Fibroblast of the aortic adventitia (primary cell): ENCODE measurements at regions not wholly inside any gene's neighbourhood (a gene's known extent, or its start where the extent isn't known, plus 50 kb on each side); places are given as distances from the start of the nearest gene placed in this dataset.
A peak's percentile ranks its signal among the peaks of the same experiment; 100 is the strongest.

Experiments used
- DNase-seq: peaks from one replicate; pipeline ENCODE4 v3.0.0-alpha.2; 2010; ENCODE audit warnings: low read depth
- H3K4me3 ChIP-seq: 2 replicates; pipeline ENCODE4 v1.5.1; 2011; ENCODE audit warnings: low read depth, mild to moderate bottlenecking, control low read depth, low read length, moderate library complexity
- TF ChIP-seq, protein P1 (sequence below): IDR thresholded peaks from 2 replicates; pipeline ENCODE4 v1.5.1; 2011; ENCODE audit warnings: mild to moderate bottlenecking, low read length, control low read depth, inconsistent platforms; ENCODE audit not compliant: insufficient read depth

DNA sequence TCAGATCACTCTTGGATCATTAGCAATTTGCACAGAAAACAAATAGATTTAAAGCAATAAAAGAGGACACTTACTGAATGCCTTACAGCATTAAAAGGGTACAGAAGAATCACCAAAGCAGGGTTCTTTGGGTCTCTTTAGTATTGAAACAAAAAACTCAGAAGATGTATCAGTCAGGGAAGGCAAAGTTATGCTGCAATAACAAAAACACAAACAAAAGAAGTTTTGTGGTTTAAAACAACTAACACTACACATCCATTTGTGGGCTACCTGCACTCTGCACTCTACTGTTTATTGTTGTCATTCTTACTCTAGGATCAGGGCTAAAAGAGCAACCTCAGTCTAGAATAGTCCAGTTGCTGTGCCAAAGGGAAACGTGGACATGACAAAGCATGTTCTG lies 216.4 kb downstream of the GPAM start:
- TF ChIP-seq, protein P1, sequence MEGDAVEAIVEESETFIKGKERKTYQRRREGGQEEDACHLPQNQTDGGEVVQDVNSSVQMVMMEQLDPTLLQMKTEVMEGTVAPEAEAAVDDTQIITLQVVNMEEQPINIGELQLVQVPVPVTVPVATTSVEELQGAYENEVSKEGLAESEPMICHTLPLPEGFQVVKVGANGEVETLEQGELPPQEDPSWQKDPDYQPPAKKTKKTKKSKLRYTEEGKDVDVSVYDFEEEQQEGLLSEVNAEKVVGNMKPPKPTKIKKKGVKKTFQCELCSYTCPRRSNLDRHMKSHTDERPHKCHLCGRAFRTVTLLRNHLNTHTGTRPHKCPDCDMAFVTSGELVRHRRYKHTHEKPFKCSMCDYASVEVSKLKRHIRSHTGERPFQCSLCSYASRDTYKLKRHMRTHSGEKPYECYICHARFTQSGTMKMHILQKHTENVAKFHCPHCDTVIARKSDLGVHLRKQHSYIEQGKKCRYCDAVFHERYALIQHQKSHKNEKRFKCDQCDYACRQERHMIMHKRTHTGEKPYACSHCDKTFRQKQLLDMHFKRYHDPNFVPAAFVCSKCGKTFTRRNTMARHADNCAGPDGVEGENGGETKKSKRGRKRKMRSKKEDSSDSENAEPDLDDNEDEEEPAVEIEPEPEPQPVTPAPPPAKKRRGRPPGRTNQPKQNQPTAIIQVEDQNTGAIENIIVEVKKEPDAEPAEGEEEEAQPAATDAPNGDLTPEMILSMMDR, result no peak
- H3K4me3 ChIP-seq, result no peak overlapping the region
- no peak for DNase-seq

DNA sequence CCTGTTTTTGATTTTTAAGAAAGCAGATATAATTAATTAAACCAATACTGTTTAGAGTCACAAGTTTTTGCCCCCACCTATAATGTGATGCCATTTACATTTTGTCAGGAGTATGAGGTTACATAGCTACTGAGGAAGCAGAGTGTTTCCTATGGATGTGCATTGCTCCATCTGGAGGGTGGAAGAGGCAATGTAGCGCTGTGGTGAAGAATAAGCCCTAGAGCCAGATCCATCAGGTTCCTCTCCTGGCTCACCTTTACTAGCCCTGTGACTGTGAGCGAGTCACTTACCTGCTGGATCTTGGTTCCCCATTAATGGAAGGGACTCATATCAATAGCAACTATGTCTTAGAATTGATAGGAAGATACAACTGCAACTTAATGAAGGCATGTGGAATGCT lies 216.0 kb downstream of the GPAM start:
- TF ChIP-seq, protein P1, result no peak

DNA sequence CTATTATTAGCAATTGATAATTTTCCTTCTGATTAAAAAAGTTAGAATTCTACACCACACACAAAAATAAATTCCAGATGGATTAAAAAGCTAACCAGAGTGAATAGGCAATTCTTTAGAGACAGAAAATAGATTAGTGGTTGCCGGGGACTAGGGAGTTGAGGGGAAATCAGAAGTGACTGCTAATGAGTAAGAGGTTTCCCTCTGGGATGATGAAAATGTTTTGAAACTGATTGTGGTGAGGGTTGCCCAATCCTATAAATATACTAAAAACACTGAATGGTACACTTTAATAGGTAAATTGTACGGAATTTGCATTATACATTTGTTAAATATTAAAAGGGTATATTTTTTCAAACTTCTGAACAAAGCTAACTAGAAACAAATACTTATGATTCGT lies 214.9 kb downstream of the GPAM start:
- no peak overlapping the region for H3K4me3 ChIP-seq
- TF ChIP-seq, protein P1, result no peak
- peak; percentile 24 for DNase-seq

More for the DNA sequence above, 216.0 kb downstream of the GPAM start:
- H3K4me3 ChIP-seq, result no peak overlapping the region
- DNase-seq, result no peak

DNA sequence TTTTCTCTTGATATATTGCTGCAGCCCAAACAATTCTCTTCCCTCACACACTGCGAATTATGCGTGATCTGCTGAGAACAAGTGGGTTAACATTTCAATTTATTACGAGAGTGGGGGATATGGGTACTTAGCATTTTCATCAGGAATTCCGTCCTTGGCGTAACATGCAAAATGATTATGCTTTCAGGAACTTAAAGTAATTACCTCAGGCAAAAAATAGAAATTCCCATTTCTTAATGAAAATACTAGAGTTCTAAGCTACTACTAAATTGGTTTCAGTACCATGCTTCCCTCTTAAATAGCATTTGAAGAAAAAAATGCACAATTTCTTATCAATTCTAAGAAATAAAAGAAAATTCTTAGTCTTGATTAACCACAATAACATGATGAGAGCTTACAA lies 213.5 kb downstream of the GPAM start:
- no peak overlapping the region for H3K4me3 ChIP-seq
- DNase-seq, result no peak
- TF ChIP-seq, protein P1, result no peak

DNA sequence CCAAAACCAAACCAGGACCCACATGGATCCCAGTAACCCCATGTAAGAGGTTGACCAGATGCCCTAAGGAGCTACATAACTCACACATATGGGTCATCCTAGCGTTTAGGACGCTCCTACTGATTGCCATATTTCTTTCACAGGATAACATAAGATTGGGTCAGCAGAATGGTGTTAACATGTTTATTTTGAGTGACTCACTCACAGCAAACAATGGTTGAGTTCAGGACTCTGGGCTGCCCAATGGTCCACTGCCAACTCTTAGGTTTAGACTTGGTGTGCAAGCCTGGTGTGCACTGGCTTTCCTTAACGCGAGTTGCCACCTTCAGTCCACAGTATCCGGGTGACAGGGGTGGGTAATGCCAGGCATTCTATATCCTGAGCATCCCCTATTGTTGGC lies 211.5 kb downstream of the GPAM start:
- peak; percentile 3 for DNase-seq
- no peak overlapping the region for H3K4me3 ChIP-seq
- TF ChIP-seq, protein P1, result no peak

DNA sequence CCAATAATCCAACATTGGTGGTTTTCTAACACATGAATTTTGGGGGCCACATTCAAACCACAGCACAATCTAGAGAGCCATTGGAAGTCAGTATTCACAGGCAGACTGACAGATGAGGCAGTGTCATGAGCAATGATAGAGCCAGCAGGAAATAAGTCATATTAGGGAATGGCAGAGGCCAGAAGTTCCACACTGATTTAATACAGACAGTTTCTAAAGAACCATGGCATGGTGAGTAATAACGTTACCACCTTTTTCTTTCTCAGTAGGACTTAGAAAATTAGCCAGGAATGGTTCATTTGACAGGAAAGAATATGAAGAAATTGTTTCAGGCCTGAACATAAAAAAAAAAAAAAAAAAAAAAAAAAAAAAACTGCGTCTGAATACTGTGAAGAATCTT lies 210.3 kb downstream of the GPAM start:
- H3K4me3 ChIP-seq, result no peak overlapping the region
- TF ChIP-seq, protein P1, result no peak
- peak; percentile 10 for DNase-seq

DNA sequence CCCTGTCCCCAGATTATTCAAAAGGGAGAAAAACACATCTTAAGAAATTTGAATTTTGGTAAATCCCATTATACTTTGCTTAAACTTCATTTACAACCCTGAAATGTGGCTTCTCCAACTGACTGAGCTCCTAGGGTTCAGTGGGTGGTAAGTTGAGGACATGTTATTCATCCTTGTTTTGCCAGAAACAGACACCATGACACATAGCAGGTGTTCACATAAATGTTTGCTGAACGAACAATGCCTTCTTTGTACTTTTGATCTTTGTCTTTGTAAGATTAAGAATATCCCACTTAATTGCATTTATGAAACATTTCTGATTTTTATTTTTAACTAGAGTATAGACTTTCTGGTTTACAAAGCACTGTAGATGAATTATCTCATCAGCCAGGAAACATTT lies 209.7 kb downstream of the GPAM start:
- TF ChIP-seq, protein P1, result no peak
- no peak for DNase-seq
- H3K4me3 ChIP-seq, result no peak overlapping the region
